ENCODE measurements at regions not wholly inside any gene's neighbourhood (a gene's known extent, or its start where the extent isn't known, plus 50 kb on each side); places are given as distances from the start of the nearest gene placed in this dataset.
"Not testable (repeated sequence)": the region's sequence is repeated elsewhere in the genome, so short reads cannot be mapped to it uniquely, and the experiment has no call there.

- DNase-seq, result no peak
Measured at GRCh38 chr2:234181121-234181520, 130.6 kb downstream of the SPP2 start.

GRCh38 chr2:234179031-234179363 lies 128.5 kb downstream of the SPP2 start:
- no peak for DNase-seq

- DNase-seq, result no peak
Measured at GRCh38 chr2:234178330-234179030, 128.0 kb downstream of the SPP2 start.

GRCh38 chr2:234175649-234176048 lies 125.1 kb downstream of the SPP2 start:
- no peak for DNase-seq

GRCh38 chr2:234174742-234175141 lies 124.2 kb downstream of the SPP2 start:
- no peak for DNase-seq

- no peak for DNase-seq
Measured at GRCh38 chr2:234172532-234172931, 122.0 kb downstream of the SPP2 start.

- DNase-seq, result no peak
Measured at GRCh38 chr2:234172066-234172465, 121.6 kb downstream of the SPP2 start.

- no peak for DNase-seq
Measured at GRCh38 chr2:234171666-234172065, 121.2 kb downstream of the SPP2 start.

- no peak for DNase-seq
Measured at GRCh38 chr2:234169674-234170073, 119.2 kb downstream of the SPP2 start.

- not testable (repeated sequence) for DNase-seq
Measured at GRCh38 chr2:234168605-234169570, 118.4 kb downstream of the SPP2 start.

- no peak for DNase-seq
Measured at GRCh38 chr2:234166531-234166930, 116.0 kb downstream of the SPP2 start.

GRCh38 chr2:234165421-234165820 lies 114.9 kb downstream of the SPP2 start:
- no peak for DNase-seq

- no peak for DNase-seq
Measured at GRCh38 chr2:234164493-234165413, 114.3 kb downstream of the SPP2 start.

- no peak for DNase-seq
Measured at GRCh38 chr2:234163510-234164045, 113.1 kb downstream of the SPP2 start.

GRCh38 chr2:234162861-234163260 lies 112.4 kb downstream of the SPP2 start:
- DNase-seq, result no peak

- no peak for DNase-seq
Measured at GRCh38 chr2:234161932-234162331, 111.4 kb downstream of the SPP2 start.

GRCh38 chr2:234158812-234159211 lies 108.3 kb downstream of the SPP2 start:
- no peak for DNase-seq

- DNase-seq, result no peak
Measured at GRCh38 chr2:234157817-234158588, 107.5 kb downstream of the SPP2 start.

- DNase-seq, result peak; percentile 27
Measured at GRCh38 chr2:234156326-234156725, 105.8 kb downstream of the SPP2 start.

- DNase-seq, result not testable (repeated sequence)
Measured at GRCh38 chr2:234152835-234153234, 102.3 kb downstream of the SPP2 start.

- no peak for DNase-seq
Measured at GRCh38 chr2:234147335-234147861, 96.9 kb downstream of the SPP2 start.

Data from NCI-H2171 (cell line).